ENCODE measurements at regions not wholly inside any gene's neighbourhood (a gene's known extent, or its start where the extent isn't known, plus 50 kb on each side); places are given as distances from the start of the nearest gene placed in this dataset.

- Histone ChIP-seq H3K36me3 (ENCODE audit: control insufficient read depth, insufficient read depth, low read length) (no peaks in the 10 kb centered on the region), H3K27me3 (ENCODE audit: control insufficient read depth, insufficient read depth, low read length) (no peaks in the 10 kb centered on the region), H3K4me3 (ENCODE audit: low read depth, low read length) (no peak overlapping the region)
- TF ChIP-seq CTCF (IDR thresholded peaks at IDR 0.05; ENCODE audit: insufficient read depth, low read length, poor library complexity, severe bottlenecking): no peak
- DNase-seq (ENCODE audit: low read depth): no peak
These were observed 115.3 kb downstream of the BCL2L11 start for GRCh38 chr2:111236025-111236424.

- H3K36me3 ChIP-seq (ENCODE audit: control insufficient read depth, insufficient read depth, low read length): no peaks in the 10 kb centered on the region
- H3K4me3 ChIP-seq (ENCODE audit: low read depth, low read length): no peak overlapping the region
- no peak for TF ChIP-seq CTCF (IDR thresholded peaks at IDR 0.05; ENCODE audit: insufficient read depth, low read length, poor library complexity, severe bottlenecking)
- no peak for DNase-seq (ENCODE audit: low read depth)
- no peaks in the 10 kb centered on the region for H3K27me3 ChIP-seq (ENCODE audit: control insufficient read depth, insufficient read depth, low read length)
These were observed 117.6 kb downstream of the BCL2L11 start for GRCh38 chr2:111238296-111238695.

GRCh38 chr2:111239107-111239506 is 118.4 kb downstream of the BCL2L11 start:
- TF ChIP-seq CTCF (IDR thresholded peaks at IDR 0.05; ENCODE audit: insufficient read depth, low read length, poor library complexity, severe bottlenecking): no peak
- H3K27me3 ChIP-seq (ENCODE audit: control insufficient read depth, insufficient read depth, low read length): no peaks in the 10 kb centered on the region
- no peak overlapping the region for H3K4me3 ChIP-seq (ENCODE audit: low read depth, low read length)
- no peak for DNase-seq (ENCODE audit: low read depth)
- H3K36me3 ChIP-seq (ENCODE audit: control insufficient read depth, insufficient read depth, low read length): no peaks in the 10 kb centered on the region

- H3K27me3 ChIP-seq (ENCODE audit: control insufficient read depth, insufficient read depth, low read length): no peaks in the 10 kb centered on the region
- H3K36me3 ChIP-seq (ENCODE audit: control insufficient read depth, insufficient read depth, low read length): no peaks in the 10 kb centered on the region
- no peak for DNase-seq (ENCODE audit: low read depth)
- TF ChIP-seq CTCF (IDR thresholded peaks at IDR 0.05; ENCODE audit: insufficient read depth, low read length, poor library complexity, severe bottlenecking): no peak
- H3K4me3 ChIP-seq (ENCODE audit: low read depth, low read length): no peak overlapping the region
These were observed 119.0 kb downstream of the BCL2L11 start for GRCh38 chr2:111239581-111240249.

- DNase-seq (ENCODE audit: low read depth): no peak
- TF ChIP-seq CTCF (IDR thresholded peaks at IDR 0.05; ENCODE audit: insufficient read depth, low read length, poor library complexity, severe bottlenecking): no peak
- Histone ChIP-seq H3K4me3 (ENCODE audit: low read depth, low read length) (no peak overlapping the region), H3K36me3 (ENCODE audit: control insufficient read depth, insufficient read depth, low read length) (no peaks in the 10 kb centered on the region), H3K27me3 (ENCODE audit: control insufficient read depth, insufficient read depth, low read length) (no peaks in the 10 kb centered on the region)
These were observed 122.6 kb downstream of the BCL2L11 start for GRCh38 chr2:111243295-111243694.

GRCh38 chr2:111244864-111245263 is 124.2 kb downstream of the BCL2L11 start:
- Histone ChIP-seq H3K4me3 (ENCODE audit: low read depth, low read length) (no peak overlapping the region), H3K27me3 (ENCODE audit: control insufficient read depth, insufficient read depth, low read length) (no peaks in the 10 kb centered on the region), H3K36me3 (ENCODE audit: control insufficient read depth, insufficient read depth, low read length) (no peaks in the 10 kb centered on the region)
- no peak for TF ChIP-seq CTCF (IDR thresholded peaks at IDR 0.05; ENCODE audit: insufficient read depth, low read length, poor library complexity, severe bottlenecking)
- DNase-seq (ENCODE audit: low read depth): no peak

Measured in kidney epithelial cell (primary cell).